ENCODE measurements at regions not wholly inside any gene's neighbourhood (a gene's known extent, or its start where the extent isn't known, plus 50 kb on each side); places are given as distances from the start of the nearest gene placed in this dataset.

GRCh38 chr1:98325646-98326440 is 335.7 kb upstream of the SNX7 start:
- TF ChIP-seq, protein P1, sequence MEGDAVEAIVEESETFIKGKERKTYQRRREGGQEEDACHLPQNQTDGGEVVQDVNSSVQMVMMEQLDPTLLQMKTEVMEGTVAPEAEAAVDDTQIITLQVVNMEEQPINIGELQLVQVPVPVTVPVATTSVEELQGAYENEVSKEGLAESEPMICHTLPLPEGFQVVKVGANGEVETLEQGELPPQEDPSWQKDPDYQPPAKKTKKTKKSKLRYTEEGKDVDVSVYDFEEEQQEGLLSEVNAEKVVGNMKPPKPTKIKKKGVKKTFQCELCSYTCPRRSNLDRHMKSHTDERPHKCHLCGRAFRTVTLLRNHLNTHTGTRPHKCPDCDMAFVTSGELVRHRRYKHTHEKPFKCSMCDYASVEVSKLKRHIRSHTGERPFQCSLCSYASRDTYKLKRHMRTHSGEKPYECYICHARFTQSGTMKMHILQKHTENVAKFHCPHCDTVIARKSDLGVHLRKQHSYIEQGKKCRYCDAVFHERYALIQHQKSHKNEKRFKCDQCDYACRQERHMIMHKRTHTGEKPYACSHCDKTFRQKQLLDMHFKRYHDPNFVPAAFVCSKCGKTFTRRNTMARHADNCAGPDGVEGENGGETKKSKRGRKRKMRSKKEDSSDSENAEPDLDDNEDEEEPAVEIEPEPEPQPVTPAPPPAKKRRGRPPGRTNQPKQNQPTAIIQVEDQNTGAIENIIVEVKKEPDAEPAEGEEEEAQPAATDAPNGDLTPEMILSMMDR (IDR thresholded peaks at IDR 0.05) = no peak
- TF ChIP-seq EZH2 (IDR thresholded peaks at IDR 0.05) (no peak), EZH2phosphoT487 (IDR thresholded peaks at IDR 0.05) (no peak)

All from neural progenitor cell (in vitro differentiated cells).